Smooth muscle cell (in vitro differentiated cells): ENCODE measurements at regions not wholly inside any gene's neighbourhood (a gene's known extent, or its start where the extent isn't known, plus 50 kb on each side); places are given as distances from the start of the nearest gene placed in this dataset.
A peak's percentile ranks its signal among the peaks of the same experiment; 100 is the strongest.
"Not testable (repeated sequence)": the region's sequence is repeated elsewhere in the genome, so short reads cannot be mapped to it uniquely, and the experiment has no call there.

Experiments
- DNase-seq: peaks from one replicate; lab custom pipeline; 2025; ENCODE audit not compliant: unreplicated experiment; lab: John Stamatoyannopoulos, UW
- H2AFZ ChIP-seq: fragments of 200-600 bp; sonication (generic); 2 replicates; pipeline ENCODE4 v1.6.0; 2016; ENCODE audit warnings: antibody characterized with exemption, low read depth, mild to moderate bottlenecking
- H3F3A ChIP-seq: fragments of 200-600 bp; sonication (generic); 2 replicates; pipeline ENCODE4 v1.6.0; 2017; ENCODE audit warnings: antibody characterized with exemption, low read depth
- H3K27ac ChIP-seq: fragments of 200-600 bp; sonication (generic); 2 replicates; pipeline ENCODE4 v1.5.1; 2016; ENCODE audit warnings: low read depth, mild to moderate bottlenecking
- H3K27me3 ChIP-seq: fragments of 200-600 bp; sonication (generic); 2 replicates; pipeline ENCODE4 v1.6.1; 2016; ENCODE audit warnings: low read depth, mild to moderate bottlenecking
- H3K36me3 ChIP-seq: fragments of 200-600 bp; sonication (generic); 2 replicates; pipeline ENCODE4 v1.5.1; 2016; ENCODE audit warnings: low read depth
- H3K4me1 ChIP-seq: fragments of 200-600 bp; sonication (generic); 2 replicates; pipeline ENCODE4 v1.5.1; 2016; ENCODE audit warnings: low read depth
- H3K4me2 ChIP-seq: fragments of 200-600 bp; sonication (generic); 2 replicates; pipeline ENCODE4 v1.6.0; 2016; ENCODE audit warnings: mild to moderate bottlenecking
- H3K4me3 ChIP-seq: fragments of 200-600 bp; sonication (generic); 2 replicates; pipeline ENCODE4 v1.5.1; 2016; ENCODE audit warnings: mild to moderate bottlenecking
- H3K79me2 ChIP-seq: fragments of 200-600 bp; sonication (generic); 2 replicates; pipeline ENCODE4 v1.6.0; 2016; ENCODE audit warnings: low read depth, mild to moderate bottlenecking
- H3K9ac ChIP-seq: fragments of 200-600 bp; sonication (generic); 2 replicates; pipeline ENCODE4 v1.6.0; 2016; ENCODE audit warnings: low read depth
- H3K9me3 ChIP-seq: fragments of 200-600 bp; sonication (generic); replicated peaks from 2 replicates; pipeline ENCODE4 v1.5.1; 2016; ENCODE audit warnings: low read depth
- H4K20me1 ChIP-seq: fragments of 200-600 bp; sonication (generic); 2 replicates; pipeline ENCODE4 v1.6.0; 2016; ENCODE audit warnings: low read depth
- CTCF ChIP-seq: fragments of 200-600 bp; sonication (generic); IDR thresholded peaks from 2 replicates; pipeline ENCODE4 v1.5.1; 2017; ENCODE audit warnings: borderline replicate concordance, mild to moderate bottlenecking, antibody characterized with exemption; ENCODE audit not compliant: insufficient read depth, poor library complexity, severe bottlenecking
- WGBS: methylation state at CpG from one replicate; pipeline ENCODE4 v1.1.7; 2016; ENCODE audit warnings: low lambda C conversion rate; 5-methylcytosine and 5-hydroxymethylcytosine counted together

- WGBS = 86% methylated on average over 2 of the region's 2 CpGs
- H4K20me1 ChIP-seq = no peaks in the 10 kb centered on the region
- peak overlapping the region; percentile 42 for H3K27ac ChIP-seq
- no peaks in the 10 kb centered on the region for H3F3A ChIP-seq
- no peak for TF ChIP-seq CTCF
- H3K27me3 ChIP-seq = no peaks in the 10 kb centered on the region
- no peak overlapping the region for H2AFZ ChIP-seq
- no peaks in the 10 kb centered on the region for H3K4me1 ChIP-seq
- H3K4me3 ChIP-seq = no peak overlapping the region
- H3K36me3 ChIP-seq = no peaks in the 10 kb centered on the region
- no peak overlapping the region for H3K4me2 ChIP-seq
- no peak for DNase-seq
- H3K79me2 ChIP-seq = no peaks in the 10 kb centered on the region
- no peak overlapping the region for H3K9ac ChIP-seq
- H3K9me3 ChIP-seq = no peaks in the 10 kb centered on the region
Observed at GRCh38 chr14:30242744-30243143, 315.1 kb upstream of the PRKD1 start.

- H3K9me3 ChIP-seq = no peaks in the 10 kb centered on the region
- no peak overlapping the region for H3K9ac ChIP-seq
- H3K4me2 ChIP-seq = no peak overlapping the region
- H4K20me1 ChIP-seq = no peaks in the 10 kb centered on the region
- no peak overlapping the region for H2AFZ ChIP-seq
- H3K27me3 ChIP-seq = no peaks in the 10 kb centered on the region
- 94% methylated on average over 1 of the region's 1 CpG for WGBS
- H3K36me3 ChIP-seq = no peaks in the 10 kb centered on the region
- H3K79me2 ChIP-seq = no peaks in the 10 kb centered on the region
- DNase-seq = no peak
- no peaks in the 10 kb centered on the region for H3K4me1 ChIP-seq
- no peak for TF ChIP-seq CTCF
- H3F3A ChIP-seq = no peaks in the 10 kb centered on the region
- H3K27ac ChIP-seq = peak overlapping the region; percentile 42
- no peak overlapping the region for H3K4me3 ChIP-seq
Observed at GRCh38 chr14:30243207-30243606, 315.6 kb upstream of the PRKD1 start.

- H2AFZ ChIP-seq = no peak overlapping the region
- H3K79me2 ChIP-seq = no peaks in the 10 kb centered on the region
- no peaks in the 10 kb centered on the region for H3K27me3 ChIP-seq
- no peak overlapping the region for H3K4me2 ChIP-seq
- H3K4me3 ChIP-seq = no peak overlapping the region
- no peak overlapping the region for H3K9ac ChIP-seq
- no peaks in the 10 kb centered on the region for H3K9me3 ChIP-seq
- H3K36me3 ChIP-seq = no peaks in the 10 kb centered on the region
- DNase-seq = no peak
- H4K20me1 ChIP-seq = no peaks in the 10 kb centered on the region
- TF ChIP-seq CTCF = no peak
- H3K27ac ChIP-seq = peak overlapping the region; percentile 42
- H3F3A ChIP-seq = no peaks in the 10 kb centered on the region
- 0% methylated on average over 1 of the region's 1 CpG for WGBS
- H3K4me1 ChIP-seq = no peaks in the 10 kb centered on the region
Observed at GRCh38 chr14:30243805-30244204, 315.2 kb upstream of the G2E3 start.

- H3K4me1 ChIP-seq, H2AFZ ChIP-seq, H3K36me3 ChIP-seq, H3F3A ChIP-seq, DNase-seq, H3K9ac ChIP-seq, H4K20me1 ChIP-seq, H3K4me2 ChIP-seq, H3K4me3 ChIP-seq, H3K9me3 ChIP-seq, H3K79me2 ChIP-seq, H3K27me3 ChIP-seq, H3K27ac ChIP-seq: not testable (repeated sequence)
- 90% methylated on average over 4 of the region's 4 CpGs for WGBS
Observed at GRCh38 chr14:30244348-30244747, 314.6 kb upstream of the G2E3 start.
